H9 (cell line): ENCODE measurements at regions not wholly inside any gene's neighbourhood (a gene's known extent, or its start where the extent isn't known, plus 50 kb on each side); places are given as distances from the start of the nearest gene placed in this dataset.

ENCODE experiments used
- DNase-seq: peaks from one replicate; pipeline ENCODE4 v3.0.0-alpha.2; 2017
- H2AFZ ChIP-seq: one replicate; pipeline ENCODE4 v1.6.1; 2013; ENCODE audit warnings: mild to moderate bottlenecking, low read length, control low read depth, moderate library complexity
- H2AK5ac ChIP-seq: 2 replicates; pipeline ENCODE4 v1.6.1; 2013; ENCODE audit warnings: low read length, control low read depth, mixed read lengths; ENCODE audit not compliant: insufficient read length
- H2BK120ac ChIP-seq: one replicate; pipeline ENCODE4 v1.6.1; 2013; ENCODE audit warnings: low read depth, mild to moderate bottlenecking, low read length, control low read depth, inconsistent platforms; ENCODE audit not compliant: poor library complexity, severe bottlenecking
- H2BK12ac ChIP-seq: 2 replicates; pipeline ENCODE4 v1.6.1; 2013; ENCODE audit warnings: low read length, control low read depth, mixed read lengths, low read depth; ENCODE audit not compliant: insufficient read length
- H2BK15ac ChIP-seq: 2 replicates; pipeline ENCODE4 v1.6.1; 2013; ENCODE audit warnings: low read depth, low read length, control low read depth
- H2BK20ac ChIP-seq: one replicate; pipeline ENCODE4 v1.6.1; 2013; ENCODE audit warnings: low read depth, mild to moderate bottlenecking, low read length, control low read depth, inconsistent platforms; ENCODE audit not compliant: poor library complexity, severe bottlenecking
- H2BK5ac ChIP-seq: 2 replicates; pipeline ENCODE4 v1.6.1; 2013; ENCODE audit warnings: low read length, control low read depth, mixed read lengths; ENCODE audit not compliant: insufficient read length
- H3K14ac ChIP-seq: 2 replicates; pipeline ENCODE4 v1.6.1; 2013; ENCODE audit warnings: low read length, control low read depth; ENCODE audit not compliant: insufficient read depth
- H3K18ac ChIP-seq: 2 replicates; pipeline ENCODE4 v1.6.1; 2013; ENCODE audit warnings: low read depth, mild to moderate bottlenecking, mixed read lengths, low read length, control low read depth; ENCODE audit not compliant: insufficient read length
- H3K23ac ChIP-seq: 2 replicates; pipeline ENCODE4 v1.6.1; 2013; ENCODE audit warnings: low read length, control low read depth, mixed read lengths, low read depth; ENCODE audit not compliant: insufficient read length
- H3K23me2 ChIP-seq: 2 replicates; pipeline ENCODE4 v1.6.1; 2013; ENCODE audit warnings: low read depth, mild to moderate bottlenecking, mixed read lengths, low read length, control low read depth; ENCODE audit not compliant: insufficient read length, poor library complexity, severe bottlenecking
- H3K27ac ChIP-seq: 2 replicates; pipeline ENCODE4 v1.5.1; 2013; ENCODE audit warnings: low read length, control low read depth, mixed read lengths, low read depth; ENCODE audit not compliant: insufficient read length
- H3K27me3 ChIP-seq: 2 replicates; pipeline ENCODE4 v1.6.1; 2013; ENCODE audit warnings: low read length, control low read depth, inconsistent platforms; ENCODE audit not compliant: insufficient read depth
- H3K4ac ChIP-seq: 2 replicates; pipeline ENCODE4 v1.6.1; 2013; ENCODE audit warnings: low read depth, mild to moderate bottlenecking, control low read depth, inconsistent platforms, low read length, moderate library complexity
- H3K4me1 ChIP-seq: 2 replicates; pipeline ENCODE4 v1.6.1; 2013; ENCODE audit warnings: low read length, control low read depth, inconsistent platforms; ENCODE audit not compliant: insufficient read depth
- H3K4me2 ChIP-seq: 2 replicates; pipeline ENCODE4 v1.6.1; 2013; ENCODE audit warnings: low read length, control low read depth, mixed read lengths; ENCODE audit not compliant: insufficient read length, insufficient read depth
- H3K56ac ChIP-seq: 2 replicates; pipeline ENCODE4 v1.6.1; 2013; ENCODE audit warnings: low read depth, mild to moderate bottlenecking, mixed read lengths, low read length, control low read depth; ENCODE audit not compliant: insufficient read length
- H3K79me1 ChIP-seq: 2 replicates; pipeline ENCODE4 v1.6.1; 2013; ENCODE audit warnings: low read depth, mild to moderate bottlenecking, moderate library complexity, low read length, control low read depth, inconsistent platforms; ENCODE audit not compliant: insufficient read depth, poor library complexity, severe bottlenecking
- H3K79me2 ChIP-seq: 2 replicates; pipeline ENCODE4 v1.6.1; 2013; ENCODE audit warnings: low read length, control low read depth, inconsistent platforms; ENCODE audit not compliant: insufficient read depth
- H3K9ac ChIP-seq: 2 replicates; pipeline ENCODE4 v1.6.1; 2013; ENCODE audit warnings: low read length, control low read depth, mixed read lengths; ENCODE audit not compliant: insufficient read length; ENCODE audit errors: extremely low read depth
- H3K9me3 ChIP-seq: one replicate; pipeline ENCODE4 v1.6.1; 2013; ENCODE audit warnings: low read depth, low read length, inconsistent platforms; ENCODE audit not compliant: control insufficient read depth
- H3T11ph ChIP-seq: one replicate; pipeline ENCODE4 v1.6.1; 2013; ENCODE audit warnings: mild to moderate bottlenecking, low read length, control low read depth, inconsistent platforms
- H4K20me1 ChIP-seq: one replicate; pipeline ENCODE4 v1.6.1; 2013; ENCODE audit not compliant: control insufficient read depth, insufficient read length, insufficient read depth
- H4K5ac ChIP-seq: 2 replicates; pipeline ENCODE4 v1.6.1; 2013; ENCODE audit warnings: low read depth, mild to moderate bottlenecking, mixed read lengths, low read length, control low read depth; ENCODE audit not compliant: insufficient read length
- H4K8ac ChIP-seq: replicated peaks from 2 replicates; pipeline ENCODE4 v1.6.1; 2013; ENCODE audit warnings: low read length, control low read depth, mixed read lengths, low read depth; ENCODE audit not compliant: insufficient read length
- H4K91ac ChIP-seq: 2 replicates; pipeline ENCODE4 v1.6.1; 2013; ENCODE audit warnings: low read depth, mild to moderate bottlenecking, moderate library complexity, mixed read lengths, low read length, control low read depth; ENCODE audit not compliant: insufficient read length
- H3K27ac Mint-ChIP-seq, 3 experiments: 2 replicates in 2 of 3; 3 replicates in 1 of 3; pipeline ENCODE4 v1.8.0; 2020 to 2021; ENCODE audit warnings: mixed read lengths in 3 of 3, mild to moderate bottlenecking in 1 of 3, moderate library complexity in 1 of 3
- H3K27me3 Mint-ChIP-seq: 2 replicates; pipeline ENCODE4 v1.8.0; 2021; ENCODE audit warnings: low read depth, mild to moderate bottlenecking, moderate library complexity, mixed read lengths
- H3K36me3 Mint-ChIP-seq, 3 experiments: 2 replicates in 2 of 3; 3 replicates in 1 of 3; pipeline ENCODE4 v1.8.0; 2020 to 2021; ENCODE audit warnings: low read depth in 3 of 3, mixed read lengths in 3 of 3; ENCODE audit not compliant: insufficient read depth in 1 of 3
- H3K4me1 Mint-ChIP-seq, 2 experiments: 2 replicates each; pipeline ENCODE4 v1.8.0; 2020; ENCODE audit warnings: mixed read lengths in 2 of 2
- H3K4me3 Mint-ChIP-seq, 2 experiments: 2 replicates in 1 of 2; 3 replicates in 1 of 2; pipeline ENCODE4 v1.8.0; 2020 to 2021; ENCODE audit warnings: mild to moderate bottlenecking in 2 of 2, mixed read lengths in 2 of 2, moderate library complexity in 1 of 2
- H3K9me3 Mint-ChIP-seq, 2 experiments: 2 replicates in 1 of 2; 3 replicates in 1 of 2; pipeline ENCODE4 v1.8.0; 2020; ENCODE audit warnings: mild to moderate bottlenecking in 2 of 2, mixed read lengths in 2 of 2, moderate library complexity in 1 of 2
- WGBS: extraction: QIAGEN DNeasy Blood & Tissue Kit; methylation state at CpG from one replicate; pipeline ENCODE4 v1.1.7; 2013; ENCODE audit warnings: missing lambda C conversion rate, low lambda C conversion rate, mixed read lengths; ENCODE audit not compliant: insufficient read length; ENCODE audit errors: extremely low coverage; 5-methylcytosine and 5-hydroxymethylcytosine counted together
- TF ChIP-seq, protein P1 (sequence below): fragments of 200-600 bp; sonication (generic); conservative IDR thresholded peaks from 3 replicates; pipeline ENCODE4 v1.8.0; 2021; ENCODE audit warnings: antibody characterized with exemption, mild to moderate bottlenecking

- Histone ChIP-seq H3K18ac (no peak overlapping the region), H2BK15ac (no peak overlapping the region), H2AK5ac (no peak overlapping the region), H4K5ac (no peak overlapping the region), H3K9ac (no peak overlapping the region), H4K91ac (no peak overlapping the region), H3K14ac (no peak overlapping the region), H2BK5ac (no peak overlapping the region), H3K27me3 (no peaks in the 10 kb centered on the region), H2BK12ac (no peak overlapping the region), H2AFZ (no peak overlapping the region), H3K4ac (no peak overlapping the region), H3K4me1 (no peaks in the 10 kb centered on the region), H3K27ac (no peak overlapping the region), H3T11ph (no peak overlapping the region), H2BK120ac (no peak overlapping the region), H3K4me2 (no peak overlapping the region), H3K79me2 (no peaks in the 10 kb centered on the region), H3K9me3 (no peaks in the 10 kb centered on the region), H4K8ac (no peak overlapping the region), H3K56ac (no peak overlapping the region), H4K20me1 (no peaks in the 10 kb centered on the region), H3K79me1 (no peaks in the 10 kb centered on the region), H2BK20ac (no peak overlapping the region), H3K23me2 (no peaks in the 10 kb centered on the region), H3K23ac (no peak overlapping the region)
- Mint-ChIP-seq H3K4me1 (peaks cover 3% of the 10 kb centered on the region in 2 experiments; a peak in 3 of 4 replicates), H3K36me3 (no peaks in the 10 kb centered on the region), H3K27ac (0 out of 7 replicates have a peak overlapping the region, but pooled peaks of 1 of the 3 experiments have one; percentile 20), H3K27me3 (no peaks in the 10 kb centered on the region), H3K4me3 (no peak overlapping the region), H3K9me3 (no peaks in the 10 kb centered on the region)
- DNase-seq: no peak
- WGBS: no CpG with 5 or more reads among the region's 3 CpGs
- TF ChIP-seq, protein P1, sequence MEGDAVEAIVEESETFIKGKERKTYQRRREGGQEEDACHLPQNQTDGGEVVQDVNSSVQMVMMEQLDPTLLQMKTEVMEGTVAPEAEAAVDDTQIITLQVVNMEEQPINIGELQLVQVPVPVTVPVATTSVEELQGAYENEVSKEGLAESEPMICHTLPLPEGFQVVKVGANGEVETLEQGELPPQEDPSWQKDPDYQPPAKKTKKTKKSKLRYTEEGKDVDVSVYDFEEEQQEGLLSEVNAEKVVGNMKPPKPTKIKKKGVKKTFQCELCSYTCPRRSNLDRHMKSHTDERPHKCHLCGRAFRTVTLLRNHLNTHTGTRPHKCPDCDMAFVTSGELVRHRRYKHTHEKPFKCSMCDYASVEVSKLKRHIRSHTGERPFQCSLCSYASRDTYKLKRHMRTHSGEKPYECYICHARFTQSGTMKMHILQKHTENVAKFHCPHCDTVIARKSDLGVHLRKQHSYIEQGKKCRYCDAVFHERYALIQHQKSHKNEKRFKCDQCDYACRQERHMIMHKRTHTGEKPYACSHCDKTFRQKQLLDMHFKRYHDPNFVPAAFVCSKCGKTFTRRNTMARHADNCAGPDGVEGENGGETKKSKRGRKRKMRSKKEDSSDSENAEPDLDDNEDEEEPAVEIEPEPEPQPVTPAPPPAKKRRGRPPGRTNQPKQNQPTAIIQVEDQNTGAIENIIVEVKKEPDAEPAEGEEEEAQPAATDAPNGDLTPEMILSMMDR: no peak
Measured at GRCh38 chr7:84803979-84804378, 382.9 kb downstream of the SEMA3D start.
